CD4-positive, alpha-beta T cell (primary cell): ENCODE measurements at regions not wholly inside any gene's neighbourhood (a gene's known extent, or its start where the extent isn't known, plus 50 kb on each side); places are given as distances from the start of the nearest gene placed in this dataset.
A peak's percentile ranks its signal among the peaks of the same experiment; 100 is the strongest.

Source experiments
- ATAC-seq: fragments of 200-7000 bp; cut with Tn5 transposase; one replicate; pipeline ENCODE4 v1.10.0; 2022; ENCODE audit warnings: mild to moderate bottlenecking; ENCODE audit not compliant: poor library complexity
- CTCF ChIA-PET: fragments of 350-600 bp; sonication (Branson Sonifier 250); formaldehyde crosslinking; loops from one replicate; lab custom pipeline; 2021; ENCODE audit warnings: antibody characterized with exemption, inconsistent platforms; lab: Charles Lee
- POLR2A ChIA-PET: fragments of 350-600 bp; sonication (Branson Sonifier 250); formaldehyde crosslinking; loops from one replicate; lab custom pipeline; 2021; ENCODE audit warnings: antibody characterized with exemption, inconsistent platforms; lab: Charles Lee
- DNase-seq, 14 experiments: peaks; one replicate each; pipeline ENCODE4 v3.0.0-alpha.2; 2013 to 2020; ENCODE audit warnings: mixed read lengths in 2 of 14
- H3K27ac ChIP-seq, 2 donors: one replicate each; pipeline versions ENCODE4 v1.5.1 to v1.7.0; 2013; ENCODE audit warnings: low read length in 2 of 2, low read depth in 1 of 2, mild to moderate bottlenecking in 1 of 2
- H3K27me3 ChIP-seq, 2 experiments: 1 replicate in 1 of 2; 2 replicates in 1 of 2; pipeline versions ENCODE4 v1.6.1 to v1.7.0; 2013; ENCODE audit warnings: low read length in 2 of 2, control low read depth in 1 of 2, mild to moderate bottlenecking in 1 of 2, moderate library complexity in 1 of 2; ENCODE audit not compliant: insufficient read depth in 2 of 2, control insufficient read depth in 1 of 2
- H3K36me3 ChIP-seq: one replicate; pipeline ENCODE4 v1.6.1; 2013; ENCODE audit warnings: low read length, control low read depth; ENCODE audit not compliant: insufficient read depth
- H3K4me1 ChIP-seq: one replicate; pipeline ENCODE4 v1.6.1; 2013; ENCODE audit warnings: low read length, control low read depth; ENCODE audit not compliant: insufficient read depth
- H3K4me3 ChIP-seq: one replicate; pipeline ENCODE4 v1.5.1; 2013; ENCODE audit warnings: mild to moderate bottlenecking, low read length, moderate library complexity
- H3K9me3 ChIP-seq, 2 experiments: 1 replicate in 1 of 2; 2 replicates in 1 of 2; pipeline versions ENCODE4 v1.6.1 to v1.7.0; 2013; ENCODE audit warnings: low read length in 2 of 2, mild to moderate bottlenecking in 2 of 2, control low read depth in 1 of 2, moderate library complexity in 1 of 2; ENCODE audit not compliant: control insufficient read depth in 1 of 2, insufficient read depth in 1 of 2
- H3K27ac Mint-ChIP-seq: one replicate; pipeline ENCODE4 v1.8.0; 2020; ENCODE audit warnings: mixed read lengths
- H3K27me3 Mint-ChIP-seq: one replicate; pipeline ENCODE4 v1.8.0; 2021; ENCODE audit warnings: mixed read lengths
- H3K36me3 Mint-ChIP-seq: one replicate; pipeline ENCODE4 v1.8.0; 2021; ENCODE audit warnings: low read depth, mixed read lengths
- H3K4me1 Mint-ChIP-seq: one replicate; pipeline ENCODE4 v1.8.0; 2021; ENCODE audit warnings: low read depth, mixed read lengths
- H3K4me3 Mint-ChIP-seq: one replicate; pipeline ENCODE4 v1.8.0; 2020; ENCODE audit warnings: mild to moderate bottlenecking, mixed read lengths
- H3K9me3 Mint-ChIP-seq: one replicate; pipeline ENCODE4 v1.8.0; 2020; ENCODE audit warnings: mixed read lengths
- CTCF ChIP-seq: fragments of 200-600 bp; IDR thresholded peaks from one replicate; pipeline ENCODE4 v1.8.0; 2022; ENCODE audit warnings: antibody characterized with exemption, mild to moderate bottlenecking
- intact Hi-C, 2 experiments: fragments of 100-400 bp; cut with DNase I in 1 of 2; cut with micrococcal nuclease in 1 of 2; formaldehyde crosslinking; loops; one replicate each; pipeline versions ENCODE4 v1.15.1 to v1.9.0; 2023 to 2025; cut with DNase I, micrococcal nuclease

- peaks cover 32% of the 10 kb centered on the region for H3K4me1 ChIP-seq
- ChIA-PET CTCF (no interaction called here), POLR2A (no interaction called here)
- H3K27me3 ChIP-seq = no peaks in the 10 kb centered on the region
- Mint-ChIP-seq H3K4me1 (peaks cover 46% of the 10 kb centered on the region), H3K27me3 (no peaks in the 10 kb centered on the region), H3K9me3 (no peaks in the 10 kb centered on the region), H3K4me3 (peak overlapping the region; percentile 35), H3K27ac (no peak overlapping the region), H3K36me3 (no peaks in the 10 kb centered on the region)
- intact Hi-C loops = no loop called here
- H3K4me3 ChIP-seq = peak overlapping the region; percentile 29
- ATAC-seq = peak; percentile 24
- H3K36me3 ChIP-seq = no peaks in the 10 kb centered on the region
- TF ChIP-seq CTCF = no peak
- peak in 4 of 14 experiments; percentile 20 to 50 (median 34) for DNase-seq
- H3K9me3 ChIP-seq = no peaks in the 10 kb centered on the region
- H3K27ac ChIP-seq = no peak overlapping the region
Observed at GRCh38 chr10:3467052-3467951, 294.7 kb upstream of the PITRM1 start.

- no peaks in the 10 kb centered on the region for H3K36me3 Mint-ChIP-seq
- no peak overlapping the region for H3K4me3 ChIP-seq
- H3K9me3 ChIP-seq = no peaks in the 10 kb centered on the region
- no peak overlapping the region for H3K27ac Mint-ChIP-seq
- no peaks in the 10 kb centered on the region for H3K27me3 ChIP-seq
- intact Hi-C loops = no loop called here
- no peaks in the 10 kb centered on the region for H3K27me3 Mint-ChIP-seq
- DNase-seq = no peak
- no peaks in the 10 kb centered on the region for H3K36me3 ChIP-seq
- no peak for TF ChIP-seq CTCF
- peaks cover 37% of the 10 kb centered on the region for H3K4me1 Mint-ChIP-seq
- POLR2A ChIA-PET = no interaction called here
- no peak overlapping the region for H3K4me3 Mint-ChIP-seq
- ATAC-seq = no peak
- peaks cover 27% of the 10 kb centered on the region for H3K4me1 ChIP-seq
- CTCF ChIA-PET = no interaction called here
- H3K27ac ChIP-seq = no peak overlapping the region
- no peaks in the 10 kb centered on the region for H3K9me3 Mint-ChIP-seq
Observed at GRCh38 chr10:3465406-3465891, 292.9 kb upstream of the PITRM1 start.

- H3K9me3 Mint-ChIP-seq = no peaks in the 10 kb centered on the region
- DNase-seq (no peak), ATAC-seq (no peak)
- H3K27me3 Mint-ChIP-seq = no peaks in the 10 kb centered on the region
- no peaks in the 10 kb centered on the region for H3K36me3 ChIP-seq
- H3K4me1 ChIP-seq = peaks cover 27% of the 10 kb centered on the region
- H3K4me3 Mint-ChIP-seq = no peak overlapping the region
- CTCF ChIA-PET = no interaction called here
- H3K36me3 Mint-ChIP-seq = no peaks in the 10 kb centered on the region
- H3K27ac ChIP-seq = no peak overlapping the region
- H3K27ac Mint-ChIP-seq = no peak overlapping the region
- no peak overlapping the region for H3K4me3 ChIP-seq
- peaks cover 37% of the 10 kb centered on the region for H3K4me1 Mint-ChIP-seq
- POLR2A ChIA-PET = no interaction called here
- no peak for TF ChIP-seq CTCF
- intact Hi-C loops = no loop called here
- H3K27me3 ChIP-seq = no peaks in the 10 kb centered on the region
- H3K9me3 ChIP-seq = no peaks in the 10 kb centered on the region
Observed at GRCh38 chr10:3464760-3465405, 292.3 kb upstream of the PITRM1 start.
